Neural crest cell (in vitro differentiated cells): ENCODE measurements at regions not wholly inside any gene's neighbourhood (a gene's known extent, or its start where the extent isn't known, plus 50 kb on each side); places are given as distances from the start of the nearest gene placed in this dataset.

Experiments used
- DNase-seq: peaks from one replicate; pipeline ENCODE4 v3.0.0; 2021; ENCODE audit warnings: low read depth, mixed read lengths, low spot score
- H3K27ac Mint-ChIP-seq: one replicate; pipeline ENCODE4 v1.8.0; 2021; ENCODE audit warnings: mild to moderate bottlenecking, mixed read lengths; ENCODE audit not compliant: unreplicated experiment
- H3K27me3 Mint-ChIP-seq: 2 replicates; pipeline ENCODE4 v1.8.0; 2021; ENCODE audit warnings: low read depth, mild to moderate bottlenecking, mixed read lengths
- H3K36me3 Mint-ChIP-seq: 2 replicates; pipeline ENCODE4 v1.8.0; 2021; ENCODE audit warnings: low read depth, mild to moderate bottlenecking, mixed read lengths
- H3K4me1 Mint-ChIP-seq: 2 replicates; pipeline ENCODE4 v1.8.0; 2021; ENCODE audit warnings: mixed read lengths
- H3K4me3 Mint-ChIP-seq: one replicate; pipeline ENCODE4 v1.8.0; 2021; ENCODE audit warnings: mild to moderate bottlenecking, mixed read lengths
- H3K9me3 Mint-ChIP-seq: 2 replicates; pipeline ENCODE4 v1.8.0; 2021; ENCODE audit warnings: mixed read lengths
- CTCF ChIP-seq: fragments of 200-600 bp; sonication (generic); conservative IDR thresholded peaks from 2 replicates; pipeline ENCODE4 v1.5.0; 2021; ENCODE audit warnings: antibody characterized with exemption, mild to moderate bottlenecking

- Mint-ChIP-seq H3K36me3 (no peaks in the 10 kb centered on the region), H3K4me1 (no peaks in the 10 kb centered on the region), H3K9me3 (peaks cover 4% of the 10 kb centered on the region), H3K27me3 (no peaks in the 10 kb centered on the region), H3K4me3 (no peak overlapping the region), H3K27ac (no peak overlapping the region)
- DNase-seq: no peak
- no peak for TF ChIP-seq CTCF
Observed at GRCh38 chr12:58026897-58027891, 85.8 kb downstream of the ATP23 start.

GRCh38 chr12:58028294-58028693 lies 86.9 kb downstream of the ATP23 start:
- peaks cover 2% of the 10 kb centered on the region for H3K36me3 Mint-ChIP-seq
- no peak overlapping the region for H3K27ac Mint-ChIP-seq
- no peaks in the 10 kb centered on the region for H3K27me3 Mint-ChIP-seq
- H3K4me1 Mint-ChIP-seq: no peaks in the 10 kb centered on the region
- H3K9me3 Mint-ChIP-seq: peaks cover 7% of the 10 kb centered on the region
- no peak for DNase-seq
- H3K4me3 Mint-ChIP-seq: no peak overlapping the region
- TF ChIP-seq CTCF: no peak

- Mint-ChIP-seq H3K27ac (no peak overlapping the region), H3K4me3 (no peak overlapping the region), H3K9me3 (peaks cover 9% of the 10 kb centered on the region), H3K27me3 (no peaks in the 10 kb centered on the region), H3K4me1 (peaks cover 3% of the 10 kb centered on the region), H3K36me3 (peaks cover 3% of the 10 kb centered on the region)
- no peak for TF ChIP-seq CTCF
- no peak for DNase-seq
Observed at GRCh38 chr12:58029260-58029659, 87.9 kb downstream of the ATP23 start.

- H3K9me3 Mint-ChIP-seq: peaks cover 7% of the 10 kb centered on the region
- peaks cover 6% of the 10 kb centered on the region for H3K36me3 Mint-ChIP-seq
Observed at GRCh38 chr12:58030566-58031279, 89.4 kb downstream of the ATP23 start.

More at GRCh38 chr12:58030566-58031279, 89.4 kb downstream of the ATP23 start:
- DNase-seq: no peak
- no peak overlapping the region for H3K4me3 Mint-ChIP-seq
- H3K27me3 Mint-ChIP-seq: no peaks in the 10 kb centered on the region
- no peak for TF ChIP-seq CTCF
- no peak overlapping the region for H3K27ac Mint-ChIP-seq
- H3K4me1 Mint-ChIP-seq: peaks cover 9% of the 10 kb centered on the region
